ENCODE measurements at regions not wholly inside any gene's neighbourhood (a gene's known extent, or its start where the extent isn't known, plus 50 kb on each side); places are given as distances from the start of the nearest gene placed in this dataset.
A peak's percentile ranks its signal among the peaks of the same experiment; 100 is the strongest.

GRCh38 chr10:85045046-85045445 is 716.7 kb downstream of the CCSER2 start (continued):
- TF ChIP-seq PRDM15 (CRISPR knock-in tag; IDR thresholded peaks at IDR 0.05): no peak

DNA sequence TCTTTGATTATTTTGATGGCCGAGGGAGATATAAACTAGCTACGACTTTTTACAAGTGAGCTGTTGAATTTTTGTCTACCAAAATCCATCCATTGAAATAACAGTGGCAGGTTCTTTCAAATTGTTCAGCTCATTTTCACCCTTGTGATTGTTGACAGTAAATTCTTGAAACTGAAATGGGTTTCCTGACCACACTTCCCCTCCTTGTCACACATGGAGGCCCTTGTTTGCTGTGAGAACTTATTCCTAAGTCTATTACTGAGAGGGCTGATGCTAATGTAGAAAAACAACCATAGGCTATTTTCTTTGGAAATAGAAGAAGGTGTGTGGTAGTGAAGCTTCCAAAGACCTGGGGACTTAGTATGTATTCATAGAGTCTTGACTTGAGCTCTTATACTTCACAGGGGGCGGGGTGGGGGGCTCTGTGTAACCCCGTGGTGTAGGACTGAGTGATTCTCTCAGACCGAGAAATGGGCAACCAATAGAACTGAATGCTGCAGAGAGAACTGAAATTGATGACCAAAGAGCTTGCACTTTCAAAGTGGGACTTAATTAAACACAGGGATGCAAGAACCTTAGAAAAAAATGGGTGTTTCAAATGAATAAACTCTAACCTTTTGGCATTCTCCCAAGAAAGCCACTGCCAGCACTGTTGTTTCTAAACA is 718.9 kb downstream of the CCSER2 start:
- Mint-ChIP-seq H3K4me1 (peaks cover 9% of the 10 kb centered on the region), H3K4me3 (no peak overlapping the region), H3K36me3 (0 out of 2 replicates have a peak, but pooled peaks cover 4% of the 10 kb centered on the region), H3K9me3 (peaks cover 16% of the 10 kb centered on the region), H3K27ac (no peak overlapping the region), H3K27me3 (ENCODE audit: low read depth) (no peaks in the 10 kb centered on the region)
- ChIA-PET POLR2A (no interaction called here), CTCF (interaction anchor here (0.7 kb wide), 1 partner anchor 220 kb away, joined by 3 read pairs; no protein-coding TSS in a partner anchor)
- no peak for ATAC-seq
- no peak for TF ChIP-seq TP53 (CRISPR knock-in tag; IDR thresholded peaks at IDR 0.05)
- TF ChIP-seq ZBTB21 (CRISPR knock-in tag; IDR thresholded peaks at IDR 0.05; ENCODE audit: borderline replicate concordance): no peak
- no peak for DNase-seq (ENCODE audit: low spot score)

GRCh38 chr10:85047979-85048378 is 719.6 kb downstream of the CCSER2 start:
- H3K4me3 Mint-ChIP-seq: no peak overlapping the region
- CTCF ChIA-PET: no interaction called here
- no peak overlapping the region for H3K27ac Mint-ChIP-seq
- DNase-seq (ENCODE audit: low spot score): no peak
- POLR2A ChIA-PET: no interaction called here
- ATAC-seq: peak; percentile 30
- H3K27me3 Mint-ChIP-seq (ENCODE audit: low read depth): no peaks in the 10 kb centered on the region
- TF ChIP-seq, protein P1, sequence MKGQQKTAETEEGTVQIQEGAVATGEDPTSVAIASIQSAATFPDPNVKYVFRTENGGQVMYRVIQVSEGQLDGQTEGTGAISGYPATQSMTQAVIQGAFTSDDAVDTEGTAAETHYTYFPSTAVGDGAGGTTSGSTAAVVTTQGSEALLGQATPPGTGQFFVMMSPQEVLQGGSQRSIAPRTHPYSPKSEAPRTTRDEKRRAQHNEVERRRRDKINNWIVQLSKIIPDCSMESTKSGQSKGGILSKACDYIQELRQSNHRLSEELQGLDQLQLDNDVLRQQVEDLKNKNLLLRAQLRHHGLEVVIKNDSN (CRISPR knock-in tag; IDR thresholded peaks at IDR 0.05): no peak
- TF ChIP-seq ESRRA (CRISPR knock-in tag; IDR thresholded peaks at IDR 0.05; ENCODE audit: borderline replicate concordance) (no peak), ATF2 (CRISPR knock-in tag; IDR thresholded peaks at IDR 0.05; ENCODE audit: borderline replicate concordance, low read depth) (no peak), SMAD3 (CRISPR knock-in tag; IDR thresholded peaks at IDR 0.05; ENCODE audit: borderline replicate concordance) (no peak)
- TF ChIP-seq, protein P2, sequence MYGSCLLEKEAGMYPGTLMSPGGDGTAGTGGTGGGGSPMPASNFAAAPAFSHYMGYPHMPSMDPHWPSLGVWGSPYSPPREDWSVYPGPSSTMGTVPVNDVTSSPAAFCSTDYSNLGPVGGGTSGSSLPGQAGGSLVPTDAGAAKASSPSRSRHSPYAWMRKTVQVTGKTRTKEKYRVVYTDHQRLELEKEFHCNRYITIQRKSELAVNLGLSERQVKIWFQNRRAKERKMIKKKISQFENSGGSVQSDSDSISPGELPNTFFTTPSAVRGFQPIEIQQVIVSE (CRISPR knock-in tag; IDR thresholded peaks at IDR 0.05; ENCODE audit: borderline replicate concordance): no peak
- TF ChIP-seq, protein P3, sequence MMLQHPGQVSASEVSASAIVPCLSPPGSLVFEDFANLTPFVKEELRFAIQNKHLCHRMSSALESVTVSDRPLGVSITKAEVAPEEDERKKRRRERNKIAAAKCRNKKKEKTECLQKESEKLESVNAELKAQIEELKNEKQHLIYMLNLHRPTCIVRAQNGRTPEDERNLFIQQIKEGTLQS (CRISPR knock-in tag; conservative IDR thresholded peaks at IDR 0.05): no peak
- H3K4me1 Mint-ChIP-seq: peaks cover 6% of the 10 kb centered on the region
- H3K36me3 Mint-ChIP-seq: 0 out of 2 replicates have a peak, but pooled peaks cover 4% of the 10 kb centered on the region
- H3K9me3 Mint-ChIP-seq: peaks cover 22% of the 10 kb centered on the region

DNA sequence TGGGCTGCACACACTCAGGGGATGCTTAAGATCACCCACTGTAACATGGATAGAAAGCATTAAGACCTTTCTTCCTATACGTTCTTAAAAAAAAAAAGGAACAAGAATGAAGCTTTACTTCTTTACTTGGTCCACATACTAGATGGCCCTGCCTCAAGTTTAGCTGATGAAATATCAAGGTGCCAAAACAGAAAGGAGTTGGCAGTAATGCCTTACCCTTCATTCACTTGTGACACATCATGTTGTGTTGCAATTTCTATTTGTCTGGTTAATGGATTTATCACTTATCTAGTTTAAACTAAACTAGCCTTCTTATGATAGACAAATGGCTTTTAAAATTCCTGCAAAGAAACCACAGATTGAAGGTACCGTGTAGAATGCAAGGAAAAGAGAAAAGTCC is 720.3 kb downstream of the CCSER2 start:
- DNase-seq (ENCODE audit: low spot score) (no peak), ATAC-seq (no peak)
- H3K27me3 Mint-ChIP-seq (ENCODE audit: low read depth): no peaks in the 10 kb centered on the region
- 0 out of 2 replicates have a peak, but pooled peaks cover 4% of the 10 kb centered on the region for H3K36me3 Mint-ChIP-seq
- peaks cover 29% of the 10 kb centered on the region for H3K9me3 Mint-ChIP-seq
- no peak overlapping the region for H3K27ac Mint-ChIP-seq
- no peak overlapping the region for H3K4me3 Mint-ChIP-seq
- H3K4me1 Mint-ChIP-seq: no peaks in the 10 kb centered on the region
- CTCF ChIA-PET: no interaction called here
- POLR2A ChIA-PET: no interaction called here
- TF ChIP-seq AR (CRISPR knock-in tag; IDR thresholded peaks at IDR 0.05): no peak
- TF ChIP-seq ETV6 (CRISPR knock-in tag; IDR thresholded peaks at IDR 0.05): no peak
- no peak for TF ChIP-seq ATF2 (CRISPR knock-in tag; IDR thresholded peaks at IDR 0.05; ENCODE audit: borderline replicate concordance, low read depth)
- TF ChIP-seq ZNF416 (CRISPR knock-in tag; IDR thresholded peaks at IDR 0.05): no peak
- no peak for TF ChIP-seq NR3C1 (CRISPR knock-in tag; conservative IDR thresholded peaks at IDR 0.05; ENCODE audit: low read depth)
- TF ChIP-seq MXD4 (CRISPR knock-in tag; IDR thresholded peaks at IDR 0.05; ENCODE audit: borderline replicate concordance): no peak

All from WTC11 (cell line).